Endodermal cell (in vitro differentiated cells): ENCODE measurements at regions not wholly inside any gene's neighbourhood (a gene's known extent, or its start where the extent isn't known, plus 50 kb on each side); places are given as distances from the start of the nearest gene placed in this dataset.

Experiments
- DNase-seq: peaks from one replicate; pipeline ENCODE4 v3.0.0-alpha.2; 2017
- H3K27ac ChIP-seq: 2 replicates; pipeline ENCODE4 v1.5.1; 2013; ENCODE audit warnings: mild to moderate bottlenecking, low read depth, low read length, moderate library complexity
- H3K27me3 ChIP-seq: 2 replicates; pipeline ENCODE4 v1.6.1; 2013; ENCODE audit warnings: mild to moderate bottlenecking, low read length, moderate library complexity; ENCODE audit not compliant: insufficient read depth, control insufficient read depth, poor library complexity, severe bottlenecking
- H3K36me3 ChIP-seq: 2 replicates; pipeline ENCODE4 v1.7.0; 2013; ENCODE audit warnings: mild to moderate bottlenecking, low read length, moderate library complexity; ENCODE audit not compliant: control insufficient read depth, insufficient read depth
- H3K4me1 ChIP-seq: one replicate; pipeline ENCODE4 v1.7.0; 2013; ENCODE audit warnings: low read length; ENCODE audit not compliant: control insufficient read depth, insufficient read depth
- H3K4me3 ChIP-seq: 2 replicates; pipeline ENCODE4 v1.5.1; 2013; ENCODE audit warnings: mild to moderate bottlenecking, low read length, moderate library complexity
- H3K9ac ChIP-seq: 2 replicates; pipeline ENCODE4 v1.6.1; 2013; ENCODE audit warnings: mild to moderate bottlenecking, low read length, moderate library complexity; ENCODE audit not compliant: poor library complexity, severe bottlenecking; ENCODE audit errors: extremely low read depth
- H3K9me3 ChIP-seq: 2 replicates; pipeline ENCODE4 v1.6.1; 2013; ENCODE audit warnings: mild to moderate bottlenecking, low read length, moderate library complexity; ENCODE audit not compliant: control insufficient read depth
- H3K27ac Mint-ChIP-seq: 2 replicates; pipeline ENCODE4 v1.8.0; 2020; ENCODE audit warnings: mixed read lengths
- H3K27me3 Mint-ChIP-seq: 2 replicates; pipeline ENCODE4 v1.8.0; 2021; ENCODE audit warnings: mild to moderate bottlenecking, mixed read lengths; ENCODE audit not compliant: insufficient read depth
- H3K36me3 Mint-ChIP-seq: 2 replicates; pipeline ENCODE4 v1.8.0; 2020; ENCODE audit warnings: low read depth, mixed read lengths
- H3K4me1 Mint-ChIP-seq: 2 replicates; pipeline ENCODE4 v1.8.0; 2020; ENCODE audit warnings: mixed read lengths
- H3K4me3 Mint-ChIP-seq: 2 replicates; pipeline ENCODE4 v1.8.0; 2020; ENCODE audit warnings: mild to moderate bottlenecking, moderate library complexity, mixed read lengths
- H3K9me3 Mint-ChIP-seq: 2 replicates; pipeline ENCODE4 v1.8.0; 2020; ENCODE audit warnings: mild to moderate bottlenecking, mixed read lengths
- CTCF ChIP-seq: fragments of 200-600 bp; sonication (generic); conservative IDR thresholded peaks from 2 replicates; pipeline ENCODE4 v1.5.0; 2021; ENCODE audit warnings: antibody characterized with exemption, mild to moderate bottlenecking
- WGBS, 2 experiments: methylation state at CpG; one replicate each; pipeline versions ENCODE4 v1.1.5 to v1.1.7; 2013; ENCODE audit warnings: missing lambda C conversion rate in 2 of 2, mixed read lengths in 1 of 2; ENCODE audit not compliant: insufficient coverage in 1 of 2, insufficient read length in 1 of 2; 5-methylcytosine and 5-hydroxymethylcytosine counted together

DNA sequence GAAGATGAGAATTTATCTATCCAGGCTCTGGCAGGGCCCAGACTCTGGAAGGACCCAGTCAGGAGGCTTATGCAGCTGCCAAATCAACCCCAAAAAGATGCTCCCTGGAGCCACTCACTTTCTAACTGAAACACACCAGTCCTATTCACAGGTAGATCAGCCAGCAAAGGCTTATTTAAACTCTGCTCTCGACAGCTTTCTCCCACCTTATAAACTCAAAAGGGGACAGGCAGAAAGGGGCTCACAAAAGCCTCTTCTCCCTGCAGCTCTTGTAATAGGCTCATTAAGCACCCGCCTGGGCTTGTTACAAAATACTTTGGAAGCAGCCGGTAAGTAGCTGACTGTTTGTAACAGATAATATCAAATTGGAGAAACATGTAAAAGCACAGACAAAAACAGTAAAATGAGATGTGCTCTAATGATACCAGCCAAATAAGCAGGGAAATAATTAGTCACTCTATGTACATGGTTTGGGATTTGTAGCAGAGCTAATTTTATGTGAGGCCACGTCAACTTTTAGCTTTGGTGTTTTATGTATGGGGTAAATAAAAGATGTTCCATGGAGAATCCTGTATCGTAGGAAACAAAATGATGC is 213.8 kb downstream of the NR2F2 start:
- no peaks in the 10 kb centered on the region for H3K36me3 Mint-ChIP-seq
- WGBS, 2 experiments, result 83 to 100% methylated on average over 3 to 5 of the region's 5 CpGs
- no peak for TF ChIP-seq CTCF
- Histone ChIP-seq H3K9me3 (no peaks in the 10 kb centered on the region), H3K4me3 (no peak overlapping the region), H3K36me3 (no peaks in the 10 kb centered on the region), H3K27me3 (no peaks in the 10 kb centered on the region), H3K9ac (no peak overlapping the region), H3K27ac (no peak overlapping the region), H3K4me1 (peaks cover 5% of the 10 kb centered on the region)
- no peak overlapping the region for H3K4me3 Mint-ChIP-seq
- H3K4me1 Mint-ChIP-seq, result peaks cover 11% of the 10 kb centered on the region
- peak overlapping the region; percentile 39 for H3K27ac Mint-ChIP-seq
- no peaks in the 10 kb centered on the region for H3K9me3 Mint-ChIP-seq
- no peaks in the 10 kb centered on the region for H3K27me3 Mint-ChIP-seq
- DNase-seq, result no peak

GRCh38 chr15:96549136-96549535 is 218.6 kb downstream of the NR2F2 start:
- TF ChIP-seq CTCF, result no peak
- Mint-ChIP-seq H3K27ac (no peak overlapping the region), H3K27me3 (no peaks in the 10 kb centered on the region), H3K9me3 (no peaks in the 10 kb centered on the region), H3K4me3 (no peak overlapping the region), H3K4me1 (peaks cover 4% of the 10 kb centered on the region), H3K36me3 (no peaks in the 10 kb centered on the region)
- no peak overlapping the region for H3K9ac ChIP-seq
- DNase-seq, result no peak
- H3K36me3 ChIP-seq, result no peaks in the 10 kb centered on the region
- no peaks in the 10 kb centered on the region for H3K9me3 ChIP-seq
- H3K27me3 ChIP-seq, result no peaks in the 10 kb centered on the region
- no peaks in the 10 kb centered on the region for H3K4me1 ChIP-seq
- 78 to 100% methylated on average over 1 of the region's 1 CpG for WGBS, 2 experiments
- no peak overlapping the region for H3K4me3 ChIP-seq
- no peak overlapping the region for H3K27ac ChIP-seq

DNA sequence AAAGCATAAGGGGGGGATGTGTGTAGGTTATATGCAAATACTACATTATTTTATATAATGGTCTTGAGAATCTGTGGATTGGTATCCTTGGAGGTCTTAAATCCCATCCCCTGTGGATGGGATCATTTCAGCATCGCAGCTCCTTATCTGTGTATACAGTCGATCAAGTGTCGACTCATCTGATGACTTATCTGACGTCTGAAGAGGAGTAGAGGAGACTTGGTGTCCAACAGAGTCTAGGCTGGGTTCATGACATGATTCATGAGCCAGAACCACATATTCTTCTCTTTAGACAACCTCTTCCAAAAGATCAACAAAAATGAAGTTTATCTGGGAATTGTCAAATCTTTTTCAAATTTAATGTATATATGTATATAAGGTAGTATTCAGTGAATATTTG is 220.7 kb downstream of the NR2F2 start:
- Histone ChIP-seq H3K4me1 (no peaks in the 10 kb centered on the region), H3K9ac (no peak overlapping the region), H3K36me3 (no peaks in the 10 kb centered on the region), H3K27me3 (no peaks in the 10 kb centered on the region), H3K9me3 (no peaks in the 10 kb centered on the region), H3K4me3 (no peak overlapping the region), H3K27ac (no peak overlapping the region)
- no peak overlapping the region for H3K4me3 Mint-ChIP-seq
- H3K27me3 Mint-ChIP-seq, result peaks cover 5% of the 10 kb centered on the region
- H3K36me3 Mint-ChIP-seq, result no peaks in the 10 kb centered on the region
- WGBS, 2 experiments, result 96 to 100% methylated on average over 4 of the region's 4 CpGs
- H3K9me3 Mint-ChIP-seq, result no peaks in the 10 kb centered on the region
- no peak for DNase-seq
- no peaks in the 10 kb centered on the region for H3K4me1 Mint-ChIP-seq
- no peak overlapping the region for H3K27ac Mint-ChIP-seq
- no peak for TF ChIP-seq CTCF
